IMR-90 (cell line): ENCODE measurements at regions not wholly inside any gene's neighbourhood (a gene's known extent, or its start where the extent isn't known, plus 50 kb on each side); places are given as distances from the start of the nearest gene placed in this dataset.

Experiments
- ATAC-seq: fragments of 200-7000 bp; cut with Tn5 transposase; 2 replicates; pipeline ENCODE4 v1.9.1; 2020; ENCODE audit warnings: low read depth, mild to moderate bottlenecking, moderate library complexity
- BruUV-seq: library from RNA; stranded (reverse); fragments of 400-500 nt; replicated peaks from 2 replicates; lab custom pipeline; 2021; lab: Mats Ljungman, UMichigan
- CTCF ChIA-PET: fragments of 300-600 bp; formaldehyde crosslinking; extraction: SDS; loops from one replicate; lab custom pipeline; 2021; ENCODE audit warnings: antibody characterized with exemption; lab: Yijun Ruan, JAX
- POLR2A ChIA-PET: fragments of 300-600 bp; sonication (Branson Sonifier 250); formaldehyde crosslinking; loops from one replicate; lab custom pipeline; 2022; ENCODE audit warnings: antibody characterized with exemption; ENCODE audit not compliant: unreplicated experiment; lab: Charles Lee
- DNase-seq: peaks from one replicate; pipeline ENCODE4 v3.0.0; 2013
- H2AFZ ChIP-seq: replicated peaks from 2 replicates; pipeline ENCODE3; 2013; ENCODE audit warnings: low read length, mild to moderate bottlenecking; ENCODE audit not compliant: poor library complexity
- H2AK5ac ChIP-seq: 2 replicates; pipeline ENCODE4 v1.6.1; 2013; ENCODE audit warnings: low read depth, low read length, inconsistent platforms
- H2AK9ac ChIP-seq: replicated peaks from 2 replicates; pipeline ENCODE3; 2013; ENCODE audit warnings: mild to moderate bottlenecking, low read depth, low read length, moderate library complexity; ENCODE audit not compliant: poor library complexity
- H2BK120ac ChIP-seq: 2 replicates; pipeline ENCODE4 v1.6.1; 2013; ENCODE audit warnings: low read depth, low read length, inconsistent platforms
- H2BK15ac ChIP-seq: 3 replicates; pipeline ENCODE4 v1.6.1; 2013; ENCODE audit warnings: low read depth, low read length, inconsistent platforms
- H2BK20ac ChIP-seq: 2 replicates; pipeline ENCODE4 v1.6.1; 2013; ENCODE audit warnings: low read depth, mild to moderate bottlenecking, inconsistent platforms, low read length, moderate library complexity
- H2BK5ac ChIP-seq: 2 replicates; pipeline ENCODE4 v1.6.1; 2013; ENCODE audit warnings: mild to moderate bottlenecking, low read depth, low read length, inconsistent platforms; ENCODE audit not compliant: poor library complexity, severe bottlenecking
- H3K14ac ChIP-seq: replicated peaks from 2 replicates; pipeline ENCODE4 v1.6.1; 2013; ENCODE audit warnings: low read depth, low read length, inconsistent platforms
- H3K18ac ChIP-seq: 2 replicates; pipeline ENCODE4 v1.6.1; 2013; ENCODE audit warnings: low read depth, low read length, control low read depth
- H3K23ac ChIP-seq: 2 replicates; pipeline ENCODE4 v1.6.1; 2013; ENCODE audit warnings: low read depth, low read length, inconsistent platforms
- H3K27ac ChIP-seq: 2 replicates; pipeline ENCODE4 v1.5.1; 2013; ENCODE audit warnings: mild to moderate bottlenecking, control low read depth, low read length; ENCODE audit not compliant: insufficient read depth
- H3K27me3 ChIP-seq: 2 replicates; pipeline ENCODE4 v1.6.1; 2013; ENCODE audit warnings: low read length; ENCODE audit not compliant: control insufficient read depth, insufficient read depth
- H3K36me3 ChIP-seq: 2 replicates; pipeline ENCODE4 v1.6.1; 2013; ENCODE audit warnings: low read length, mixed read lengths; ENCODE audit not compliant: control insufficient read depth, insufficient read depth
- H3K4ac ChIP-seq: 2 replicates; pipeline ENCODE4 v1.6.1; 2013; ENCODE audit warnings: low read depth, low read length, inconsistent platforms
- H3K4me1 ChIP-seq: 2 replicates; pipeline ENCODE4 v1.6.1; 2013; ENCODE audit warnings: low read length, mixed read lengths; ENCODE audit not compliant: control insufficient read depth, insufficient read depth
- H3K4me2 ChIP-seq: 2 replicates; pipeline ENCODE4 v1.6.1; 2013; ENCODE audit warnings: low read depth, mild to moderate bottlenecking, control low read depth, low read length, moderate library complexity
- H3K4me3 ChIP-seq: 2 replicates; pipeline ENCODE4 v1.5.1; 2013; ENCODE audit warnings: low read depth, mild to moderate bottlenecking, control low read depth, low read length, moderate library complexity; ENCODE audit not compliant: insufficient read depth
- H3K56ac ChIP-seq: 2 replicates; pipeline ENCODE4 v1.6.1; 2013; ENCODE audit warnings: low read length, inconsistent platforms; ENCODE audit not compliant: insufficient read depth; ENCODE audit errors: extremely low read depth
- H3K79me1 ChIP-seq, 2 experiments: 2 replicates each; pipeline ENCODE4 v1.6.1; 2013; ENCODE audit warnings: low read length in 2 of 2, inconsistent platforms in 1 of 2, low read depth in 1 of 2
- H3K9ac ChIP-seq: 2 replicates; pipeline ENCODE4 v1.6.1; 2013; ENCODE audit warnings: low read depth, low read length, control low read depth
- H3K9me1 ChIP-seq: 2 replicates; pipeline ENCODE4 v1.6.1; 2013; ENCODE audit warnings: low read length, inconsistent platforms; ENCODE audit not compliant: insufficient read depth
- H3K9me3 ChIP-seq: 2 replicates; pipeline ENCODE4 v1.6.1; 2013; ENCODE audit warnings: low read length; ENCODE audit not compliant: control insufficient read depth, insufficient read depth
- H4K20me1 ChIP-seq: 2 replicates; pipeline ENCODE4 v1.6.1; 2013; ENCODE audit warnings: low read length, inconsistent platforms; ENCODE audit not compliant: insufficient read depth
- H4K5ac ChIP-seq: 2 replicates; pipeline ENCODE4 v1.6.1; 2013; ENCODE audit warnings: mild to moderate bottlenecking, low read depth, low read length, control low read depth
- H4K8ac ChIP-seq, 2 experiments: 2 replicates each; pipeline ENCODE4 v1.6.1; 2013; ENCODE audit warnings: low read depth in 2 of 2, low read length in 2 of 2, control low read depth in 1 of 2, inconsistent platforms in 1 of 2
- H4K91ac ChIP-seq: 2 replicates; pipeline ENCODE4 v1.6.1; 2013; ENCODE audit warnings: low read depth, low read length, inconsistent platforms; ENCODE audit not compliant: insufficient read depth
- ELK1 ChIP-seq: fragments of 150-350 bp; IDR thresholded peaks from 2 replicates; pipeline ENCODE4 v1.6.1; 2016; ENCODE audit warnings: low read depth, mild to moderate bottlenecking, low read length, moderate library complexity, borderline replicate concordance
- RAD21 ChIP-seq: IDR thresholded peaks from 2 replicates; pipeline ENCODE4 v1.6.1; 2012; ENCODE audit warnings: low read length, improper control_type of control experiment
- WGBS, 2 experiments: methylation state at CpG; one replicate each; pipeline versions ENCODE4 v1.1.5 to v1.1.7; 2013; ENCODE audit warnings: missing lambda C conversion rate in 2 of 2; ENCODE audit not compliant: insufficient read length in 1 of 2; ENCODE audit errors: extremely low coverage in 2 of 2; 5-methylcytosine and 5-hydroxymethylcytosine counted together
- dilution Hi-C: fragments of 300-500 bp; cut with HindIII; formaldehyde crosslinking; loops from one replicate; pipeline ENCODE4 v1.14.3; 2018; ENCODE audit warnings: low sequenced_read_pairs; ENCODE audit not compliant: unreplicated experiment
- in situ Hi-C: fragments of 300-500 bp; cut with MboI; formaldehyde crosslinking; loops from 3 replicates; pipeline ENCODE4 v1.14.3; 2019; ENCODE audit warnings: low sequenced_read_pairs, inconsistent platforms, mixed read lengths
- intact Hi-C: fragments of 100-400 bp; cut with micrococcal nuclease; formaldehyde crosslinking; loops from 2 replicates; pipeline ENCODE4 v1.10.0; 2022

GRCh38 chr14:61196792-61197191 is 84.3 kb downstream of the TMEM30B start:
- no peak overlapping the region; the same call in 2 of the 3 replicates for H2BK15ac ChIP-seq
- ChIA-PET CTCF (no interaction called here), POLR2A (no interaction called here)
- intact Hi-C loops (no loop called here), in situ Hi-C loops (no loop called here), dilution Hi-C loops (no loop called here)
- H3K4me1 ChIP-seq = peaks cover 9% of the 10 kb centered on the region
- no peaks in the 10 kb centered on the region for H3K9me3 ChIP-seq
- no peak overlapping the region for H2BK20ac ChIP-seq
- no peak overlapping the region for H4K91ac ChIP-seq
- H3K9ac ChIP-seq = no peak overlapping the region
- no peak overlapping the region for H3K14ac ChIP-seq
- H2BK120ac ChIP-seq = no peak overlapping the region
- H4K20me1 ChIP-seq = no peaks in the 10 kb centered on the region
- TF ChIP-seq ELK1 = no peak
- peak; percentile 20; the same call in 1 of the 2 replicates for TF ChIP-seq RAD21
- DNase-seq = no peak
- no peak overlapping the region for H3K4me3 ChIP-seq
- no peaks in the 10 kb centered on the region for H3K27me3 ChIP-seq
- BruUV-seq = no TSS peak
- H2AFZ ChIP-seq = no peak overlapping the region
- H2BK5ac ChIP-seq = no peak overlapping the region
- H4K8ac ChIP-seq = no peak overlapping the region
- no peak overlapping the region for H3K23ac ChIP-seq
- H3K9me1 ChIP-seq = peaks cover 6% of the 10 kb centered on the region
- H3K56ac ChIP-seq = no peak overlapping the region
- H2AK5ac ChIP-seq = no peak overlapping the region
- H3K36me3 ChIP-seq = no peaks in the 10 kb centered on the region
- H3K18ac ChIP-seq = no peak overlapping the region
- ATAC-seq = no peak
- H3K27ac ChIP-seq = no peak overlapping the region
- H3K4me2 ChIP-seq = no peak overlapping the region
- H3K79me1 ChIP-seq = no peaks in the 10 kb centered on the region
- H4K5ac ChIP-seq = no peak overlapping the region
- 60% methylated on average over 1 of the region's 3 CpGs; no CpG with 5 or more reads in 1 of the 2 experiments for WGBS, 2 experiments
- H3K4ac ChIP-seq = no peak overlapping the region
- H2AK9ac ChIP-seq = no peak overlapping the region
